Smooth muscle cell (in vitro differentiated cells): ENCODE measurements at regions not wholly inside any gene's neighbourhood (a gene's known extent, or its start where the extent isn't known, plus 50 kb on each side); places are given as distances from the start of the nearest gene placed in this dataset.

Source experiments
- DNase-seq: peaks from one replicate; lab custom pipeline; 2025; ENCODE audit not compliant: unreplicated experiment; lab: John Stamatoyannopoulos, UW
- H2AFZ ChIP-seq: fragments of 200-600 bp; sonication (generic); 2 replicates; pipeline ENCODE4 v1.6.0; 2016; ENCODE audit warnings: antibody characterized with exemption, low read depth, mild to moderate bottlenecking
- H3F3A ChIP-seq: fragments of 200-600 bp; sonication (generic); 2 replicates; pipeline ENCODE4 v1.6.0; 2017; ENCODE audit warnings: antibody characterized with exemption, low read depth
- H3K27ac ChIP-seq: fragments of 200-600 bp; sonication (generic); 2 replicates; pipeline ENCODE4 v1.5.1; 2016; ENCODE audit warnings: low read depth, mild to moderate bottlenecking
- H3K27me3 ChIP-seq: fragments of 200-600 bp; sonication (generic); 2 replicates; pipeline ENCODE4 v1.6.1; 2016; ENCODE audit warnings: low read depth, mild to moderate bottlenecking
- H3K36me3 ChIP-seq: fragments of 200-600 bp; sonication (generic); 2 replicates; pipeline ENCODE4 v1.5.1; 2016; ENCODE audit warnings: low read depth
- H3K4me1 ChIP-seq: fragments of 200-600 bp; sonication (generic); 2 replicates; pipeline ENCODE4 v1.5.1; 2016; ENCODE audit warnings: low read depth
- H3K4me2 ChIP-seq: fragments of 200-600 bp; sonication (generic); 2 replicates; pipeline ENCODE4 v1.6.0; 2016; ENCODE audit warnings: mild to moderate bottlenecking
- H3K4me3 ChIP-seq: fragments of 200-600 bp; sonication (generic); 2 replicates; pipeline ENCODE4 v1.5.1; 2016; ENCODE audit warnings: mild to moderate bottlenecking
- H3K79me2 ChIP-seq: fragments of 200-600 bp; sonication (generic); 2 replicates; pipeline ENCODE4 v1.6.0; 2016; ENCODE audit warnings: low read depth, mild to moderate bottlenecking
- H3K9ac ChIP-seq: fragments of 200-600 bp; sonication (generic); 2 replicates; pipeline ENCODE4 v1.6.0; 2016; ENCODE audit warnings: low read depth
- H3K9me3 ChIP-seq: fragments of 200-600 bp; sonication (generic); replicated peaks from 2 replicates; pipeline ENCODE4 v1.5.1; 2016; ENCODE audit warnings: low read depth
- H4K20me1 ChIP-seq: fragments of 200-600 bp; sonication (generic); 2 replicates; pipeline ENCODE4 v1.6.0; 2016; ENCODE audit warnings: low read depth
- CTCF ChIP-seq: fragments of 200-600 bp; sonication (generic); IDR thresholded peaks from 2 replicates; pipeline ENCODE4 v1.5.1; 2017; ENCODE audit warnings: borderline replicate concordance, mild to moderate bottlenecking, antibody characterized with exemption; ENCODE audit not compliant: insufficient read depth, poor library complexity, severe bottlenecking
- WGBS: methylation state at CpG from one replicate; pipeline ENCODE4 v1.1.7; 2016; ENCODE audit warnings: low lambda C conversion rate; 5-methylcytosine and 5-hydroxymethylcytosine counted together

DNA sequence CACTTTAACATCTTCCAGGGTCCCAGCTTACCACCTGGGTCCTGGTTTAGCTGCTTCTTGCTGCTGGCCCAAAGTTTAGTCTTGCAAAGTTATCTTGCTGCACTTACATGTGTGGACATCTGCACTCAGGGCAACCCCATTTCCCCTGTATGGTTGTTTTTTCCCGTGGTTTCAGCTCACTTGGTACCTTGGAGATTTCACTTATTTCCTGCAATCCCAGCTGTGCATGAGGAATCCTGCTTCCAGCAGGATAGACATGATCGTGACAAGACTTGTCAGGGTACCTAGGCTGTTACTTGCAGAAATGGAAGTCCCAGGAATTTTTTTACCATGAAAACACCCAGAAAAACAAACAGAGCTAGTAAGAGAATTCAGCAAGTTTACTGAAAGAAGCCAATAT, 95.9 kb upstream of the LEP start:
- Histone ChIP-seq H3K4me3 (no peak overlapping the region), H2AFZ (no peak overlapping the region), H3K36me3 (no peaks in the 10 kb centered on the region), H3K4me1 (no peaks in the 10 kb centered on the region), H3K27ac (no peak overlapping the region), H3K9me3 (no peaks in the 10 kb centered on the region), H3K79me2 (no peaks in the 10 kb centered on the region), H3K9ac (no peak overlapping the region), H4K20me1 (no peaks in the 10 kb centered on the region), H3K27me3 (peaks cover 25% of the 10 kb centered on the region), H3K4me2 (no peak overlapping the region), H3F3A (no peaks in the 10 kb centered on the region)
- no peak for TF ChIP-seq CTCF
- WGBS: 86% methylated on average over 2 of the region's 2 CpGs
- no peak for DNase-seq

GRCh38 chr7:128146052-128146451, 95.0 kb upstream of the LEP start:
- no peak for DNase-seq

GRCh38 chr7:128148676-128149075, 92.4 kb upstream of the LEP start:
- 73% methylated on average over 4 of the region's 4 CpGs for WGBS
- H4K20me1 ChIP-seq: no peaks in the 10 kb centered on the region
- H3K36me3 ChIP-seq: no peaks in the 10 kb centered on the region
- no peak overlapping the region for H3K27ac ChIP-seq
- no peaks in the 10 kb centered on the region for H3K4me1 ChIP-seq
- no peak for TF ChIP-seq CTCF
- H3K9ac ChIP-seq: no peak overlapping the region
- H3K27me3 ChIP-seq: peaks cover 43% of the 10 kb centered on the region
- no peak overlapping the region for H2AFZ ChIP-seq
- H3F3A ChIP-seq: no peaks in the 10 kb centered on the region
- no peak overlapping the region for H3K4me3 ChIP-seq
- DNase-seq: no peak
- no peaks in the 10 kb centered on the region for H3K79me2 ChIP-seq
- no peaks in the 10 kb centered on the region for H3K9me3 ChIP-seq
- no peak overlapping the region for H3K4me2 ChIP-seq

More at GRCh38 chr7:128146052-128146451, 95.0 kb upstream of the LEP start:
- Histone ChIP-seq H3K79me2 (no peaks in the 10 kb centered on the region), H3K4me2 (no peak overlapping the region), H2AFZ (no peak overlapping the region), H3K27ac (no peak overlapping the region), H3K9me3 (no peaks in the 10 kb centered on the region), H3K4me1 (no peaks in the 10 kb centered on the region), H3F3A (no peaks in the 10 kb centered on the region), H3K27me3 (peaks cover 33% of the 10 kb centered on the region), H3K4me3 (no peak overlapping the region), H3K36me3 (no peaks in the 10 kb centered on the region), H3K9ac (no peak overlapping the region), H4K20me1 (no peaks in the 10 kb centered on the region)
- 78% methylated on average over 4 of the region's 4 CpGs for WGBS
- TF ChIP-seq CTCF: no peak

GRCh38 chr7:128150223-128150865, 90.7 kb upstream of the LEP start:
- 90% methylated on average over 7 of the region's 7 CpGs for WGBS
- H2AFZ ChIP-seq: no peak overlapping the region
- H3K36me3 ChIP-seq: no peaks in the 10 kb centered on the region
- H3K27me3 ChIP-seq: peaks cover 56% of the 10 kb centered on the region
- no peak overlapping the region for H3K4me2 ChIP-seq
- H3K9me3 ChIP-seq: no peaks in the 10 kb centered on the region
- no peaks in the 10 kb centered on the region for H3K4me1 ChIP-seq
- TF ChIP-seq CTCF: no peak
- no peak overlapping the region for H3K27ac ChIP-seq
- DNase-seq: no peak
- H3K79me2 ChIP-seq: no peaks in the 10 kb centered on the region
- no peaks in the 10 kb centered on the region for H4K20me1 ChIP-seq
- no peak overlapping the region for H3K4me3 ChIP-seq
- H3F3A ChIP-seq: no peaks in the 10 kb centered on the region
- no peak overlapping the region for H3K9ac ChIP-seq
